GM19452 (cell line): ENCODE measurements at regions not wholly inside any gene's neighbourhood (a gene's known extent, or its start where the extent isn't known, plus 50 kb on each side); places are given as distances from the start of the nearest gene placed in this dataset.

Experiments
- ATAC-seq: cut with Tn5 transposase; IDR thresholded peaks from one replicate; pipeline ENCODE4 v1.9.1; 2021; ENCODE audit not compliant: unreplicated experiment

DNA sequence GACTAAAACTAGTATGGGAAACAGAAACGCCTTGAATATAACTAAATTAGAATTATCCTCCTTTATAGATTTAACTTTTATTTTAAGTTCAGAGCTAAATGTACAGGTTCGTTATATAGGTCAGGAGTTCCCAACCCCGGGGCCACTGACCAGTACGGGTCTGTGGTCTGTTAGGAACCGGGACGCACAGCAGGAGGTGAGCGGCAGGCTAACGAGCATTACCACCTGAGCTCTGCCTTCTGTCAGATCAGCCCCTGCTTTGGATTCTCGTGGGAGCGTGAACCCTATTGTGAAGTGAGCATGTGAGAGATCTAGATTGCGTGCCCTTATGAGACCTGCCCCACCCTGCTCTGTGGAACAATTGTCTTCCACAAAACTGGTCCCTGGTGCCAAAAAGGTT is 51.0 kb downstream of the FAT4 start:
- no peak for ATAC-seq

DNA sequence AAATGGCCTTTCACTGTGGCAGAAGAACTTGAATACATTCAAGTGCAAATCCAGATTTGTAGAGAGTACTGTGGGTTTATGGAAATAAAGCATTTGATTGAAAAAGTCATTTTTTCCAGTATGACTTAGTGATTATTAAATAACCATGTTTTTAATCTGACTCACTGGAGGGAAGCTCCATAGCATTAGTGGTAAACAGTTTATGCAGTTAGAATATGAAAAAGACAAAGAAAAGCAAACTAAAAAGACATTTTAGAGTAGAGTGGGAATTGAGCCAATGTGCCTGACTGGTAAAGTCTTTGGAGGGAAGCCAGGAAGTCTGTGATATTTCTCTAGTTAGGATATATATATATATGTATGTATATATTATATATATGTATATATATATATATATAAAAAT is 53.4 kb downstream of the FAT4 start:
- ATAC-seq, result no peak

DNA sequence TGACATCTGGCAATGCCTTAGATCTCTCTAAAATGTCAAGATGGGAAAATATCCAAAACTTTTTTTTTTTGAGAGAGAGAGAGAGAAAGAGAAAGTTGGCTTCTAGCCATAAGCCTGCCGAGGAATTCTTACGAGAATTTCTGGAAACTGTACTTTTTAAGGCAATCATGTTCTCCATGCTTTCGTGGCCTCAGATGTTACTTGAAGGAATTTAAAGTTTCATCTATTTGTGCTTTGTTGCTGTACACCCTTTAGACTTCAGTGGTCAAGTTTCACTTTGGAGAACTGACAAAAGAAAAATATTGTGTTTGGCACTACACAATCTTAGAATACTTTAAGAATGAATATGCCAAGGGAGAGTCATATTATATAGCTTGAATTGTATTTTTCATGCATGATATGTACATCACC is 53.9 kb downstream of the FAT4 start:
- ATAC-seq, result no peak

DNA sequence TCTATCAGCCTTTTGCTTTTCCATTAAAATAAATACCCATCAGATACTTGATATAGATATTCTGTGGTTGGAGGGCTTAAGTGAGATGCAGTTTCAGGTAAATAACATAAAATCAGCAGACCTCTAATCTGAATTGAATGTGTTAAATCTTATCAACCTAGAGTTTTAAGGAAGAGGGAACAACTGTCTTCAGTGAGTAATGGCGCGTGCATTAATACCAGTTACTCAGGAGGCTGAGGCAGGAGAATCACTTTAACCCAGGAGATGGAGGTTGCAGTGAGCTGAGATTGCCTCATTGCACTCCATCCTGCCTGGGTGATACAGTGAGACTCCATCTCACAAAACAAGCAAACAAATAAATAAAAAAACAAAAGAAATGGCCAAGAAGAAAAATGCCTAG is 54.3 kb downstream of the FAT4 start:
- no peak for ATAC-seq

DNA sequence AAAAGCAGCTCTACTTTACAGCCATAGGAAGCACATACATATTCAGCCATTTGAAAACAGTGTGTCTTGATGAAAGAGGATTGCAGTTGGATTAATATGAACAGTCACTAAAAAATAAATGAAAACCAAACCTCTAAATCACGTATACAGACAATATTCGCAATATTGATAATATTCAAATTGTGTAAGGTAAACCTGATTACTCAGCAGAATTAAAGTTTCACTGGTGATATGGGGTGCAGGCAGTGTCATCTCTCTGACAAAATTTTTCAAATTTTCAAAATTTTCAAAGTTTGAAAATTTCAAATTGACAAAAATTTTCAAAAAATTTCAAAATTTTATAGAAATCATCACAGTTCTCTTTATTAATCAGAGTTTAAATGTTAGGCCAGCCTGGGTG is 55.7 kb downstream of the FAT4 start:
- ATAC-seq, result no peak

DNA sequence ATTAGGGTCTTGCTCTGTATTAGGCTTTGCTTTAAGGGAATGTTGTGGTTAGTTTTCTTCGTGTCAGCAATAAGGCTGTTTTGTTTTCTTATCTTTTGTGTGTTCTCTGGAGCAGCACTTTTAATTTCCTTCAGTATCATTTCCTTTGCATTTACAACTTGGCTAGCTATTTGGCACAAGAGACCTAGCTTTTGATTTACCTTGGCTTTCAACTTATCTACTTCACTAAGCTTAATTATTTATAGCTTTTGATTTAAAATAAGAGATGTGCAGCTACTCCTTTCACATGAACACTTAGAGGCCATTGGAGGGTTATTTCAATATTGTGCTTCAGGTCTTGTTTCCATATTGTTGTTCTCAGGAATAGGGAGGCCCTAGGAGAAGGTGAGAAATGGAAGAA is 68.2 kb downstream of the FAT4 start:
- no peak for ATAC-seq

DNA sequence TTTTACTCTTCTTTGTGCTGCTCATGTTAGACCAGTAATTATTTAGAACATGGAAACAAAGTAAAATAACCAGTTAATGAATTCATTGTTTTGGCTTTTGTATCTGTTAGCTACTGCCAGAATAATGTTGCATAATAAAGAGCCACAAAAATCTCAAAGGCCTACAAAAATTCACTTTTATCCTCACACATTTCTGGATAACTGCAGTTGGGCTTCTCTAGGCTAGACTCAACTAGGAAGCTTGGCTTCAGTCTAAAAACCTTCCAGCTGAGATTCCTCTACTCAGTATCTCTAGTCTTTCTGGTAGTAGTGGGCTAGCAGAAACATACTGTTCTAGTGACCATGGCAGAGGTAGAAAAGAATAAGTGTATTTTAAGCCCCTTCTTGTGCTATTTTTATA is 73.0 kb downstream of the FAT4 start:
- ATAC-seq, result no peak

DNA sequence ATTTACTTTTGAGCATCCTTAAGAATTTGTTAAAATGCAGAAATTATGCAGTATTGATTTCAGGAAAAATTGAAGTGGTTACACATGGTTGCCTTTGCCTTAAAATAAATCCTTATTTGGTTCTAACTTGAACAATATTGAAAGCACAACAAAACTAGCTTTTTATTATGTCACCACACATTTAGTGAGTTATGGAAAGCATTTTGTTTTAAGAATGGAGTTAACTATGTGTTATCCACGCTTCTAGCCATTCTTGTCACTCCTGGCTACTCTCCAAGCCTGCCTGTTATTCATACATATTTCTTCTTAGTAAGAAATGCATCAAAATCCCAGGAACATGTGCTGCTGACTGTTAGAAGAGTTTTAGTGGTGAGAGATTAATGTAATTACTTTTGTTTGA is 73.9 kb downstream of the FAT4 start:
- no peak for ATAC-seq

DNA sequence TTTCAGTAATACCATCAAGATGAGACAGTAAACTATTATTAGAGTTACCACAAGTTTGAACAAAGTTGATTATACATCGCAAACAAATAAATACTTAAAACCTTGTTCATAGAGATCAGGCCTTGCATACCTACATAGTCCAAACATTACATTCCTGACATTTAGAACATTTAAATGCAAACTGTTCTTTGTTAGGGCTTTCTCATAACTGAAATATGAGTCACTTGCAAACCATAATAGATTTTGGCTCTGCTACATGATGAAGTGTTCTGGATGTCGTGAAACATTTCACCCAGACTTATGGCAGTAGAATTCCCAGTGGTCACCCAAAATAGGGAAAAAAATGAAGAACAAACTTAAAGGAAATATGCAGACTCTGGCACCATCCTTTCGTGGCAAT is 75.0 kb downstream of the FAT4 start:
- ATAC-seq, result no peak

DNA sequence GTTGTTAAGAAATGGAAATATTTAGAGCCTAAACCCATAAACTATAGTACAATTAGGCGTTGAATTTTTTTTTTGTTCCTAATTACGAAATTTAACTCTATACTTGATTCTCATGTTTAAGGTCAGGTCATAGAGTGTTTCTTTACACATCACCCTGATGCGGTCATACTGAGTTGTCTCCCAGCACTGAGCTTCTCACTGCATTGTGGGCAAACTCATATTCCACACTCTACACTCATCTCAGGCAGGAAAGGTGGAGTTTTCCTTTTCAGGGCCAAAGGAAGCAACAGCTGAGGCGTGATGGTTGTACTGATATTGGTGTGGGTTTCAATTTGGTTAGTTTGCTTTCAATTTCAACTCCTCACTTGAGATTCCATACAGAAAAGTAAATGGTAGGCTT is 75.4 kb downstream of the FAT4 start:
- ATAC-seq, result no peak

DNA sequence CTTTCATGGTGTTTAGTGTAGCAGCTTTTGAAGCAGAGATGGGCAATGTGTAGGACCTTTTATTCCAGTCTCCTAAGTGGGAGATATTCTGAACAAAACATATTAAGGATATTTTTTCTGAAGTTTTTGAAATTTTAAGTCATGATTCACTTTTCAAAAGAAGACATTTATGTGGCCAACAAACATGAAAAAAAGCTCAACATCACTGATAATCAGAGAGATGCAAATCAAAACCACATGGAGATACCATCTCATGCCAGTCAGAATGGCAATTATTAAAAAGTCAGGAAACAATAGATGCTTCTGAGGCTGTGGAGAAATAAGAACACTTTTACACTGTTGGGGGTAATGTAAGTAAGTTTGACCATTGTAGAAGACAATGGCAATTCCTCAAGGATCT is 76.0 kb downstream of the FAT4 start:
- no peak for ATAC-seq

DNA sequence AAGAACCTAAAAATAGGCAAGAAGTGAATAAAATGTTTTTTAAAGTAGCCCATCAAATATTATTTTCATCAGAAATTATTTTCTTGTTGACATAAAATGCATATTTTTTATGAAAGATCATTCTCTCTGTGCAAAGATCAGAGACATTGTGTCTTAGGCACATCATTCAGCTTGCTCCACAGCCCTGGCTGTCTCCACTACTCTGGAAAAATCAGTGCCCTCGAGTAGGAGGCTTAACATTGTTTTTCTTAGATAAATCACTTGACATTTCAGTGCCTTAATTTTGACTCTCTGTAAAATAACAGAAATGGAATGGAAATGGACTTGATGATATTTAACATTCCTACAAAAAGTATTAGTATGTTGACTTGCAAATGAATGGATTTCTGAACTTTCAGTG is 77.9 kb downstream of the FAT4 start:
- no peak for ATAC-seq

DNA sequence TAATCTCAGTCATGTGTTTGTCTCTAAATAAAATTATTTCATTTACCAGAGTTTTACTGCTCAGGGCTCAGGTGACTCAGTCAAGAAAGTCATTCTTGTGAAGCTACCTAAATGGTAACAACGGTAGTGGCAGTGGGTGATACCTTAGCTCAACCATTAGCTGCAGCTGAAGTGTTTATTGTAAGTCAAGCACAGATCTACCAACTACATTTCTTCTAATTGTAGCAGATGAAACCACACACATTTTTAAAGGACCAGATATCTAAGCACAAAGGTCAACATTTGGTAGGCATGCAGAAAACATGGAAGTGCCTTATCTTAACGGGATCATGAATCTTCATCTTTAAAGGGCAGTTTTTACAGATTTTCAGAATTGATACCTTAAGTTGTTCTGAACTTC is 79.1 kb downstream of the FAT4 start:
- ATAC-seq, result no peak

DNA sequence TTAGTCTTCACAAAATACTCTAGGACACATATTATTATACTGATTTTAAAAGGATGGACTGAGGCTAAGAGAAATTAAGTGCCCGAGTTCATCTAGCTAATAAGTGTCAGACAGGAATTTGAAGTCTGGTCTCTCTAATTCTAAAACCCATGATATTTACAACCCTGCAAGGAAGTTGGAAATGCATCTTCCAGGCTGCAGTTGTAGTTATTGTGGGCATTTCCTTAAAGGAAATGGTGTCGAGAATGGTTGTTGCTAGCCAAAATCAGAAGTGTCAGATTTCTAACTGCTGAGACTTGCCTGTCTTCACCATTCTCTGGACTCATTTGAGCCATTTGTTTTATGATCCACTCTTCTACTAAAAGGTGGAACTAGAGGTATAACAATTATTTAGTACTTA is 82.5 kb downstream of the FAT4 start:
- ATAC-seq, result no peak

DNA sequence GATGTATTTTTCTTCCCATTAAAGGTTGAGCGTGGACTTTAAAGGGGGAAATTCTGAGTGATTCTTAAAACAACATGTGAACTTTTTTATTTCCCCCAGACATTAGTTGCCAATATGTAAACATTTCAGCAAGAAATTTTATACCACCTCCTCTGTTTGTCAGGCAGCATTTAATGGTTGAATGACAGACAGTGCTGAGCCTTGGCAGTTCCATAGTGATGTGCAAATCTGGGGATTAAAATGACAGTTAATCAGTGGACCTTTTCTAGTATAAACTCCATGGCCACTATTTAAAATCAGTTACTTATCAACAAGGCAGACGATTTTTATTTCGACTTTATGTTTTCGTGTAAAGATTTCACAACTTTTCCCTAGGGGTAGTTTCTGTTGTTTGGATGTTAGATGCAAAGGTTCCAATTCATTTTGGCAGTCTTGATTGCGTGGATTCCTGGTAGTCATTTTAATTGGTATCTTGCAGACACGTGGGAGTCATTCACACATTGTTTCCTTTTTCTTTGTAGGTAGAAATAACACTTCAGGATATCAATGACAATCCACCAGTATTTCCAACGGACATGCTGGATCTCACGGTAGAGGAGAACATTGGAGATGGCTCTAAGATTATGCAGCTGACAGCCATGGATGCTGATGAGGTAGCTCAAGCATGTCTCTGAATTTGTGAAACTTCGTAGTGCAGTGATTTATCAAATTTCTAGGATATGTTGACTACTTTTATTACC is 83.7 kb downstream of the FAT4 start:
- ATAC-seq, result no peak

DNA sequence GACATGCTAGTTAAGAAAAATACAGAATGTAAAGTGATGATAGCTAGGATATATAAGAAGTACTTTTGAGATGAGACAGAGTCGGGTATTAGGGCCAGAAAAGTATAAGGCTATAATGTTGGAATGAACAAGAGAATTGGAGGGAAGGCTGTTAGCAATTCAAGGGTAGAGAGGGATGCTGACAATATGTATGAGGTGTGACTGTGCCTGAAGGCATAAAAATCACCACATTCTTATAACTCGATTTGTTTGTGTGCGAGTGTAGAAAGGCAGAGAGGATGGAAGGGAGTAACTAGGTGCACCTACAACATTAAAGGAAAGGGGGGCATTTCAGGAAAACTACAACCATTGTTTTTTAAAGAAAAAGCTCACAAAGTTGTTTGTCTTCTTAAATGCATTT is 86.0 kb downstream of the FAT4 start:
- ATAC-seq, result no peak

DNA sequence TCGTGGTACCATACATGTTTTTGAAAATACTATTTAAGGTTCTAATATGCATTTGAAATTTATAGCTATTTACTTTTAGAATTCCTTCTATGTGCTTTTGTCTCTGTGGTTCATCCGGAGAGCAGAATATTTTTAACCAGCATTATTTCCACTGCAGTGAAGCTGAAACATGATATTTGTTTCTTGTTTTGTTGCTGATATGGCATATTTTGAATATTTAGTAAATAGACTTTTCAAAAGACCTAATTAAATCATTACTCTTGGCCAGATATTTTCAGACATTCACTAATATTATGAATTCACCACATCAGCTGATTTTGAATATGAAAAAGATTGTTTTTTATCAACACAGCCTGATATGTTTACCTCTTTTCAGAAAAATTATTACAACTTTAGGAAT is 87.0 kb downstream of the FAT4 start:
- no peak for ATAC-seq

DNA sequence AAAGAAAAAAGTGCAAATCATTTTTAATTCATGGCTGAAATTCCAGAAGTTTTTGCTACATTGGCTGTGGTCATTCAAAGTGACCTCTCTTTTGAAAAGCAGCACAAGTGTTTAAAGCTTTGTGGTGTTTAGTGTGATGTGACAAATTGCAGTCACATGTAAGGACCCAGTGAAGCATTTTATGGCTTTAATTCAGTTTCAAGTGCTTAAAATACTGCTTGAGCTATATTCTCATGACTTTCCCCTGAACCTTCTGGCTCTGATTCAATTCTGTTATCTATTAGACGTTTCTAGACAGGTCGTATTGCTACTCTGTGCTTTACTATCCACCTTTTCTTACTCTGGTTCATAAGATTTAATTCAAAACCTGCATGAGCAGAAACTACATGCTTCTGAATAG is 105.8 kb downstream of the FAT4 start:
- no peak for ATAC-seq

DNA sequence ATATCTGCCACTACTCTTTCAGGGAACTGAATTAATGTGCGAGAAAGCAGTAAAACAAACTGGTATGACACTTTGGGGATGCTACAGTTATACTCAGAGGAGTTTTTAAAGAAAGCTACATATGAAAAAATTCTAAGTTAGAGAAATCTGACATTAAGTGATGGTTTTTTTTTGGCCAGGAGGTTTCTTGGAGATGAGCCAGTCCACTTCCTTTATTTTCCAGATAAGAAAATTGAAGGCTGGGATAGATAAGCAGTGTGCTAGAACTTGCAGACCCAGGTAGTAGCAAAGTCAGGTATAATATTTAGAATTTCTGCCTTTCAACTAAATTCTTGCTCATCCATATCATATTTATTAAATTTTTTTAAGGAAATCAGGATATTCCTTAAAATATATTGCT is 106.8 kb downstream of the FAT4 start:
- ATAC-seq, result no peak

DNA sequence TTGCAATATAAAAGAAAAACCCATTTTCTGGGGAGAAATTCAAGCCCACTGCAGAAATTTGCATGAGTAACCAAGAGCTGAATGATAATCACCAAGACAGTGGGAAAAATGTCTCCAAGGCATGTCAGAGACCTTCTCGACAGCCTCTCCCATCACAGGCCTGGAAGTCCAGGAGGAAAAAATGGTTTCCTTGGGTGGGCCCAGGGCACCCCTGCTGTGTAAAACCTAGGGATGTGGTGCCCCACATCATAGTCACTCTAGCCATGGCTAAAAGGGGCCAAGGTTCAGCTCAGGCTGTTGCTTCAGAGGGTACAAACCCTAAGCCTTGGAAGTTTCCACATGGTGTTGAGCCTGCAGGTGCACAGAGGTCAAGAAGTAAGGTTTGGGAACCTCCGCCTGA is 108.4 kb downstream of the FAT4 start:
- ATAC-seq, result no peak

DNA sequence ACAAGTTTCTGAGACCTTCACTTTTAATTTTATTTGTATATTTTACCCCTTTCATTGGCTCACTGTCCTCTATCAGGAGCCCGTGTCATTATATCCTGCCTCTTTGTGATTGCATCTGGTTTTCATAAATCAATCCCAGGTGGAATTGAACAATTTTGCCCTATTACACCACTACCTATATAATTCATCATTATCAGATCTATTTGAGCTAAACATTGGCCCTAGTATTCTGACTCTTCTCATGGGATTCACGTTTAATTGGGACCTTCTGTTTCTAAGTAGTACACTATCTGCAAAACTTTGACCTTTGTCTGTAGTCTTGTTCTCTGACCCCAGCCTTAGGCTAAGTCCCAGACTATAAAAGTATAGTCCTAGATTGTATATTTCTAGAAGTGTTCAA is 114.1 kb downstream of the FAT4 start:
- no peak for ATAC-seq

DNA sequence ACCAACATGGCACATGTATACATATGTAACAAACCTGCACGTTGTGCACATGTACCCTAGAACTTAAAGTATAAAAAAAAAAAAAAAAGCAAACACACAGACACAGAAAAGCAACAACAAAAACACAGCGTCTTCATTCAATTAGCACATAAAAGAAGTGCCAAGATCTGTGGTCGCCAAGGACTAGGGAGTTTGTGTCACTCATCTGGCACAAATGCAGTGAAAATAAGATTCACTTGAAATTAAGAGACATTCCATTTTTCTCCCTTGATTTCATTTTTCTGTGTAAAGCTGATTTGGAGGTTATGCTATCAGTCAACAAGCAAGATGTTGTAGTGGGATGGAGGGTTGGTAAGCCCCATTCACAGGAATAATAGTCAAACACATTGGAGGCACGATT is 115.3 kb downstream of the FAT4 start:
- no peak for ATAC-seq

DNA sequence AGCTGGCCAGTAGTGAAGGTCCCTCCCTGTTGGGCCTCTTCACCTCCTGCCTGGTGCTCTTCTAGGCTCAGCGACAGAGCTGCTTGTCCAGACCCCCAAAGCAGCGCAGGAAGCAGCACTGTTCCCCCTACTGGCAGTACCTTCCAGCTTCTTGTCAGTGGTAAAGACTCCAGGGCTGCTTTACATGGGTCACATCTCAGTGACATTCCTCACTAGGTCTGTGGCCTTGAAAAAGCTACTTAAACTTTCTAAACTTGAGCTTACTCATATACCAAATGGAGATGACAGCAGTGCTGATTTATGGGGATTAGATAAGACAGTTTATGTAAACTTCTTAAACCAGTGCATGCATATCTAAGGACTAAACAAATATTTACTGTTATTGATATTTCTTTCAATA is 117.3 kb downstream of the FAT4 start:
- ATAC-seq, result no peak

DNA sequence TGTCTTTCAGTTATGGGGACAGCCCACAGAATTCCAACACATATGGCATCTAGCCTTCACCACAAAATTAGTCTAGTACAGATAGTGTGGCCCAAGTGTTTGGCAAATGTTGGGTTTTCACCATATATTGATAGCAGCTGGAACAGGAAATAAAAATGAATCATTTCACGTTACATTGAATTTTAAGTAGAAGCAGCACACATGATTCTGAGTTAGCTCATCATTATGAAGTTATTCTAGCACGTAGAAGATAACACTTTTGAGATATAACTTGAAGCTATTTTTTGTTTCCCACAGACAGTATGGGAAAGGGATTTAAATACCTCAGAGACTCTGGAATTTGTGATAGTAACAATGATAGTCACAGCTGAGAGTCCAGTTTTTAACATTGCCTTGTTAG is 118.7 kb downstream of the FAT4 start:
- no peak for ATAC-seq
